RWPE1 (cell line): ENCODE measurements at regions not wholly inside any gene's neighbourhood (a gene's known extent, or its start where the extent isn't known, plus 50 kb on each side); places are given as distances from the start of the nearest gene placed in this dataset.
A peak's percentile ranks its signal among the peaks of the same experiment; 100 is the strongest.

Source experiments
- CTCF ChIA-PET: fragments of 350-600 bp; sonication (Branson Sonifier 250); formaldehyde crosslinking; extraction: SDS; loops from one replicate; lab custom pipeline; 2021; lab: Yijun Ruan, JAX
- POLR2A ChIA-PET: fragments of 400-600 bp; formaldehyde crosslinking; extraction: SDS; loops from one replicate; lab custom pipeline; 2020; ENCODE audit warnings: antibody characterized with exemption; ENCODE audit not compliant: low non-redundant PET; lab: Yijun Ruan, JAX
- DNase-seq: peaks from one replicate; pipeline ENCODE4 v3.0.0; 2012; ENCODE audit warnings: low spot score
- H3K27ac ChIP-seq: fragments of 450-650 bp; 2 replicates; pipeline ENCODE4 v1.5.1; 2017
- TF ChIP-seq, protein P1 (sequence below): fragments of 450-650 bp; conservative IDR thresholded peaks from 2 replicates; pipeline ENCODE4 v1.5.1; 2017; ENCODE audit warnings: low read depth, mild to moderate bottlenecking

DNA sequence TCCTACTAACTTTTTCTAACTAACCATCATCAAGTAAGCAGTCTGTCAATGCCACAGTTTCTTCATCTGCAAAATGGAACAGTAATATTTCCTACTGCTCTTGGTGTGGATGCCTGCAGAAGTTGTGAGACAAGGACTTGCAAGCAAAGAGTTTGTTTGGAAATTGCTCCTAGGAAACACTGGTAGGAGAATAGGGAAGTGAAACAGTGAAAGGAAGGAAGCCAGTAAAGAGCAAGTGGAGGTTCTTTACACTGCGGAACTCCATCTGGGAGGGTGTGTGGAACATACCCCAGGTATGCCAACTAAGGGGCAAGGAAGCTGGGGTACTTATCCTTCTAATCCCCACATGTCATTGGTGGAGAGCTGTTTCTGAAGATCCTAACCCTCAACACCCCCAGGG is 119.9 kb downstream of the FOXD1 start:
- no peak for DNase-seq
- POLR2A ChIA-PET: no interaction called here
- CTCF ChIA-PET: no interaction called here
- no peak overlapping the region for H3K27ac ChIP-seq
- TF ChIP-seq, protein P1, sequence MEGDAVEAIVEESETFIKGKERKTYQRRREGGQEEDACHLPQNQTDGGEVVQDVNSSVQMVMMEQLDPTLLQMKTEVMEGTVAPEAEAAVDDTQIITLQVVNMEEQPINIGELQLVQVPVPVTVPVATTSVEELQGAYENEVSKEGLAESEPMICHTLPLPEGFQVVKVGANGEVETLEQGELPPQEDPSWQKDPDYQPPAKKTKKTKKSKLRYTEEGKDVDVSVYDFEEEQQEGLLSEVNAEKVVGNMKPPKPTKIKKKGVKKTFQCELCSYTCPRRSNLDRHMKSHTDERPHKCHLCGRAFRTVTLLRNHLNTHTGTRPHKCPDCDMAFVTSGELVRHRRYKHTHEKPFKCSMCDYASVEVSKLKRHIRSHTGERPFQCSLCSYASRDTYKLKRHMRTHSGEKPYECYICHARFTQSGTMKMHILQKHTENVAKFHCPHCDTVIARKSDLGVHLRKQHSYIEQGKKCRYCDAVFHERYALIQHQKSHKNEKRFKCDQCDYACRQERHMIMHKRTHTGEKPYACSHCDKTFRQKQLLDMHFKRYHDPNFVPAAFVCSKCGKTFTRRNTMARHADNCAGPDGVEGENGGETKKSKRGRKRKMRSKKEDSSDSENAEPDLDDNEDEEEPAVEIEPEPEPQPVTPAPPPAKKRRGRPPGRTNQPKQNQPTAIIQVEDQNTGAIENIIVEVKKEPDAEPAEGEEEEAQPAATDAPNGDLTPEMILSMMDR: no peak

DNA sequence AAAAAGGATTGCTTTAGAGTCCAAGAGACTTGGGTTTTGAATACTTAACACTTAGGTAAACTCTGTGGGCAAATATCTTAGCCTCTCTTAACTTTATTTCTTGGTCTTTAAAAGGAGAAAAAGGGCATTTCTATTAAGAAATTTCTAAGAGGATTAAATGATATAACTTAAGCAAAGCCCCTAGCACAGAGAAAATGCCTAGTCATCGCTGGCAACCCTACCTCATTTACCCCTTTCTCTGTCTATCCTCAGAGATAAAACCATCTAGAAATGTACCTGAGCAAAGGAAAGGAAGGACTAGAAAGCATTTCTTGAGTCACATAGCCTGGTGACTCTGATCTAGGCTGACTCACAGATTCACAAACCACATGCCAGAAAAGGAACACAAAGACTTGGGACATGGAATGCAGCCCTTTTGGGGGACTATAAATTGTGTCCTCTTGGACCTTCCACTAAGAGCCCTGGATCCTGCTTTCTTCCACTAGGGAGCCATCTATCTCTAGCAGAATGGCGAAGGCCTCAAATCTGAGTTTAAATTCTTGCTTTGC is 120.6 kb downstream of the FOXD1 start:
- ChIA-PET POLR2A (no interaction called here), CTCF (no interaction called here)
- peak; percentile 28 for DNase-seq
- H3K27ac ChIP-seq: no peak overlapping the region
- TF ChIP-seq, protein P1: no peak

DNA sequence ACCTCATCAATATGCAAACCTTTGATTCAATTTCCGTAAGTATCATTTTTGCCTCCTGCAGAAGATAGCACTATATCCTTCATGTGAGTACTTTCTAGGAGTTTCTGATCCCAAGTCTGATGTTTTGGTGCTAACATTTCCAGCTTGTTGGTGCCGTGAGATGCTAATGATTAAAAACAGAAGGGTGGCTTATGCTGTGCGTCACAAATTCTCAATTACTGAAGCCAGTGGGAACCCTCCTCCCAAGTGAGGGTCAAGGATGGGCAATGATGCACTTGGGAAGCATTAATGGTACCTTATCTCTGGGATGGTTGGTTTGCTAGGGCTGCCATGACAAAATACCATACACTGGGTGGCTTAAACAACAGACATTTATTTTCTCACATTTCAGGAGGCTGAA is 123.0 kb downstream of the FOXD1 start:
- TF ChIP-seq, protein P1: no peak
- CTCF ChIA-PET: interaction anchor here (1.2 kb wide), 1 partner anchor 11 kb away, joined by 3 read pairs; no protein-coding TSS in a partner anchor
- no peak overlapping the region for H3K27ac ChIP-seq
- no peak for DNase-seq
- POLR2A ChIA-PET: no interaction called here

DNA sequence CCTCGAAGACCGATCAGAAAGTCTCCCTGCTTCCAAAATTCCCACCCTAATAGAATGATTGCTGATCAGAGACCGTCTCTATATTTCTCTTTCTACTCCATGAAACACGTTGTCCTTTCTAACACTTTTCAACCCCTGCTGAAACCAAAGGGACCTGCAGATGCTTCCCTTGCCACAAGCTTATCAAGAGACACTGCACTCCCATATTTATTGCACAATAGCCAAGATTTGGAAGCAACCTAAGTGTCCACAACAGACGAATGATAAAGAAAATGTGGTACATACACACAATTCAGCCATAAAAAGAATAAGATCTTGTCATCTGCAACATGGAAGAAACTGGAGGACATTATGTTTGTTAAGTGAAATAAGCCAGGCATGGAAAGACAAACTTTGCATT is 125.1 kb downstream of the FOXD1 start:
- DNase-seq: no peak
- H3K27ac ChIP-seq: no peak overlapping the region
- TF ChIP-seq, protein P1: no peak
- ChIA-PET CTCF (interaction anchor here (0.6 kb wide), 1 partner anchor 1527 kb away, joined by 4 read pairs; no protein-coding TSS in a partner anchor), POLR2A (no interaction called here)

DNA sequence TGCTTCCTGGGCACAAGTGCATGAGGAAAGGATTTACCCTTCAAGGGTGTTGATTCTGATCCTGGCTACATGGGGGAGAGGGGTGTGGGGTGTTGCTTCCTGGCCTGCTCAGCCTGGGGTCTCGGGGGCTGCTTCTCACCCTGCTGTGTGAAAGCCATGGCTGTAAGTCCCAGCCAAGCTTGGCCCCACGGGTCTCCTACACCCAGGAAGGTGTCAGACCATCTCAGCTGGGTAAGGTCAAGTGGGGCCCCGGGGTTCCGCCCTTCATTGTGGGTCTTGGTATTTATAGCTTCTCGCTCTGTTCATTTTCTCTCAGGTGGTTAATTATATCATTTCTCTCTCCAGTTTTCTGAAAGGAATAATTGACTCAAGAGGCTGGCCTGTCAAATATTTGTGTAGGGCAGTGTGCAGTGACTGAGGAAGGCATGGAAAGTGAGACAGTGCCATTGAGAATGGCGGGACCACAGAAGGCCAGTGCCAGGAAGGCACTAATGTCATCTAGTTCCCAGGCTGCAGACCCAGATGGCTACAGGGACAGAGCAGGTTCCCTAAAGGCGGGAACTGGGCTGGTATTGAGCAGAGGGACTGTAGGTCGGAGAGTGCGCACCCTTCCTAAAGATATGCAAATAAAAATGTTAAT is 126.0 kb downstream of the FOXD1 start:
- DNase-seq: no peak
- ChIA-PET CTCF (no interaction called here), POLR2A (no interaction called here)
- peak overlapping the region; percentile 69 for H3K27ac ChIP-seq
- TF ChIP-seq, protein P1: no peak

DNA sequence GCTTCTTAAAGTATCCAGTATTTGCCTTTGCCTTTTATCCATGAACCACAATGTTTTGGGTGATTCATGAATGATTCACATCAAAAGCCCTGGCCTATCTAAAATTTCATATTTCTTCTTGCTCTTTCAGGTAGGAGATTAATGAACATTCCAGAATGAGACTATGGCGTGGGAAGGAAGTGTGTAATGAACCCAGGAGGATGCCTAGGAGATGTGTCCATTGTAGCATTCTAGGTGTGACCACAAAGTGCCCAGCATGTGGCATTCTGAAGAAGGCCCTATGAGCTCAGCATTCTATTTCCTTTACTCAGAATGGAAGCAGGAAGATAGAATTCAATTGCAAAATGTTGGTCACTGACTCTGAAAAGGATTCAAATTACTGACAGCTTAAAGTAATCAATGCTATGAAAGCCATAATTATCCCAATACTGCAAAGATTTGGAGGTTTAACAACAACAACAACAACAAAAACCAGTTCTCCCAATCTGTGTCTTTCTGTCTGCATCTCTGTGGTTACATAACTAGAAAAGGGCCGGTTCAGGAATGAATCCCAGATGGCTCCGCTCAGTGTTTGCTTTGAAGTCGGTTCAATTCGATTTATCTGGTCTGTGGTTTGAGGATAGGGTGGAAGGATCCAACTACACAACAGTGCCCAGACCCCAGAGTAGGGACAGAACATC is 126.7 kb downstream of the FOXD1 start:
- peak; percentile 100 for DNase-seq
- TF ChIP-seq, protein P1: no peak
- CTCF ChIA-PET: interaction anchor here (1.1 kb wide), 1 partner anchor 97 kb away, joined by 3 read pairs; no protein-coding TSS in a partner anchor
- H3K27ac ChIP-seq: peak overlapping the region; percentile 69
- POLR2A ChIA-PET: interaction anchor here (0.7 to 1.1 kb wide), 2 partner anchors 22 to 220 kb away, joined by 3 to 4 read pairs; no protein-coding TSS in a partner anchor
